ENCODE measurements at regions not wholly inside any gene's neighbourhood (a gene's known extent, or its start where the extent isn't known, plus 50 kb on each side); places are given as distances from the start of the nearest gene placed in this dataset.
"Not testable (repeated sequence)": the region's sequence is repeated elsewhere in the genome, so short reads cannot be mapped to it uniquely, and the experiment has no call there.

DNA sequence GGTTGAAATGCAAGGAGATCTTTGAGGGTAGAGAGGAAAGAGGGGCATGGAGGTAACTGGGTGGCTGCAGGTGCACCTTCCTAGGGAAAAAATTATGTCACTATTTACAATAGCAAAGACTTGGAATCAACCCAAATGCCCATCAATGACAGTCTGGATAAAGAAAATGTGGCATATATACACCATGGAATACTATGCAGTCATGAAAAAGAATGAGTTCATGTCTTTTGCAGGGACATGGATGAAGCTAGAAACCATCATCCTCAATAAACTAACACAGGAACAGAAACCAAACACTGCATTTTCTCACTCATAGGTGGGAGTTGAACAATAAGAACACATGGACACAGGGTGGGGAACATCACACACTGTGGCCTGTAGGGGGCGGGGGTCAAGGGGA is 243.4 kb upstream of the GHR start:
- not testable (repeated sequence) for DNase-seq; H3K27ac ChIP-seq (ENCODE audit: low read length); ATAC-seq (ENCODE audit: insufficient read depth, low read depth); H3K4me2 ChIP-seq (ENCODE audit: insufficient read depth, low read length); H3K9ac ChIP-seq (ENCODE audit: low read depth, low read length); H3K79me2 ChIP-seq (ENCODE audit: insufficient read depth, low read length); H3K4me1 ChIP-seq (ENCODE audit: insufficient read depth, low read length); H3K27me3 ChIP-seq (ENCODE audit: insufficient read depth, low read length, poor library complexity); H3K9me3 ChIP-seq (ENCODE audit: insufficient read depth, low read length, severe bottlenecking); H4K20me1 ChIP-seq (ENCODE audit: insufficient read depth, low read length); H2AFZ ChIP-seq (ENCODE audit: low read depth, low read length); H3K4me3 ChIP-seq (ENCODE audit: low read depth in 1 of 2, low read length in 2 of 2); H3K36me3 ChIP-seq (ENCODE audit: insufficient read depth, low read length)

DNA sequence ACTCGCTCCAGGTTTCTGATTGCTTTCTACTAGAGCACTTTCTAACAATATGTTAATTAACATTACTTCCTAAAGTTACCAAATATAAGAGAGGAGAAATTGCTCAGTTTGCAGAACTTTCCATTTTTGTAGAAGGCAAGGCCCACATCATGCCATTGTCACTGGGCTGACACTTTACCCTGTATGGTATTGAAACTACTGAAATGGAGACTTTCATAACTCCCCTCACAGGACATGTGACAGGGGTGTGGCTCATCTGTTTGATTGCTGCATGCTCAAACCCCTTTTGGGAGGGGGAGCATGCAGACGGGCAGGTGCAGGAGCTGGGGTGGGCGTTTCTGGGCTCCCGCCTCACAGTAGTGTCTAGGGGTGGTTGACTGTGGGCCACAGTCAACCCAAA is 206.3 kb upstream of the GHR start:
- H3K79me2 ChIP-seq (ENCODE audit: insufficient read depth, low read length) = no peaks in the 10 kb centered on the region
- H3K9me3 ChIP-seq (ENCODE audit: insufficient read depth, low read length, severe bottlenecking) = no peaks in the 10 kb centered on the region
- ATAC-seq (ENCODE audit: insufficient read depth, low read depth) (no peak), DNase-seq (no peak)
- no peaks in the 10 kb centered on the region for H3K36me3 ChIP-seq (ENCODE audit: insufficient read depth, low read length)
- TF ChIP-seq, protein P1, sequence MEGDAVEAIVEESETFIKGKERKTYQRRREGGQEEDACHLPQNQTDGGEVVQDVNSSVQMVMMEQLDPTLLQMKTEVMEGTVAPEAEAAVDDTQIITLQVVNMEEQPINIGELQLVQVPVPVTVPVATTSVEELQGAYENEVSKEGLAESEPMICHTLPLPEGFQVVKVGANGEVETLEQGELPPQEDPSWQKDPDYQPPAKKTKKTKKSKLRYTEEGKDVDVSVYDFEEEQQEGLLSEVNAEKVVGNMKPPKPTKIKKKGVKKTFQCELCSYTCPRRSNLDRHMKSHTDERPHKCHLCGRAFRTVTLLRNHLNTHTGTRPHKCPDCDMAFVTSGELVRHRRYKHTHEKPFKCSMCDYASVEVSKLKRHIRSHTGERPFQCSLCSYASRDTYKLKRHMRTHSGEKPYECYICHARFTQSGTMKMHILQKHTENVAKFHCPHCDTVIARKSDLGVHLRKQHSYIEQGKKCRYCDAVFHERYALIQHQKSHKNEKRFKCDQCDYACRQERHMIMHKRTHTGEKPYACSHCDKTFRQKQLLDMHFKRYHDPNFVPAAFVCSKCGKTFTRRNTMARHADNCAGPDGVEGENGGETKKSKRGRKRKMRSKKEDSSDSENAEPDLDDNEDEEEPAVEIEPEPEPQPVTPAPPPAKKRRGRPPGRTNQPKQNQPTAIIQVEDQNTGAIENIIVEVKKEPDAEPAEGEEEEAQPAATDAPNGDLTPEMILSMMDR (IDR thresholded peaks at IDR 0.05; ENCODE audit: borderline replicate concordance, extremely low read depth, low read length, poor library complexity, severe bottlenecking) = no peak
- no peak for TF ChIP-seq EZH2 (IDR thresholded peaks at IDR 0.05; ENCODE audit: borderline replicate concordance, low read depth, low read length, severe bottlenecking)
- H2AFZ ChIP-seq (ENCODE audit: low read depth, low read length) = no peak overlapping the region
- no peaks in the 10 kb centered on the region for H4K20me1 ChIP-seq (ENCODE audit: insufficient read depth, low read length)
- no peak overlapping the region for H3K4me3 ChIP-seq (ENCODE audit: low read depth in 1 of 2, low read length in 2 of 2)
- H3K27ac ChIP-seq (ENCODE audit: low read length) = no peak overlapping the region
- no peaks in the 10 kb centered on the region for H3K4me1 ChIP-seq (ENCODE audit: insufficient read depth, low read length)
- no peak overlapping the region for H3K4me2 ChIP-seq (ENCODE audit: insufficient read depth, low read length)
- H3K9ac ChIP-seq (ENCODE audit: low read depth, low read length) = no peak overlapping the region
- no peaks in the 10 kb centered on the region for H3K27me3 ChIP-seq (ENCODE audit: insufficient read depth, low read length, poor library complexity)

DNA sequence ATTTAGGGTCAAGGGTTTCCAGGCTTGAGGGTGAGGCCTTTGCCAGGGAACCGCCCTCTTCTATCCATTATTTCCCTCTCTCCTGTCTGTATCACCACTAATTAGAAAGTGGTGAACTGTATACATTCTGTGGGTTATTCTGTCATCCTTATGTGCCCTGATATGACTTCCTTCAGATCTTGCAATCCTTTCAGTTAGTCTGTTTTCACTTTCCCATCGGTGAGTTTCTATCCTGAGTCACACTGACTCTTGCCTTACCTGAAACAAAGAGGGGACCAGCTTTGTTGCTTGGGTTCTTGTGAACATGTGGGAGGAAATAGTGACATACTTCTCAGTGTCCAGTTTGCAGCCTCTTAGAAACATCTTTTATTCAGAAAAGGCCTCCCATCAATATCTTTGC is 205.4 kb upstream of the GHR start:
- ATAC-seq (ENCODE audit: insufficient read depth, low read depth) (no peak), DNase-seq (no peak)
- Histone ChIP-seq H3K9ac (ENCODE audit: low read depth, low read length) (no peak overlapping the region), H3K27ac (ENCODE audit: low read length) (no peak overlapping the region), H3K4me3 (ENCODE audit: low read depth in 1 of 2, low read length in 2 of 2) (no peak overlapping the region), H3K4me1 (ENCODE audit: insufficient read depth, low read length) (no peaks in the 10 kb centered on the region), H4K20me1 (ENCODE audit: insufficient read depth, low read length) (no peaks in the 10 kb centered on the region), H3K9me3 (ENCODE audit: insufficient read depth, low read length, severe bottlenecking) (no peaks in the 10 kb centered on the region), H3K27me3 (ENCODE audit: insufficient read depth, low read length, poor library complexity) (no peaks in the 10 kb centered on the region), H3K4me2 (ENCODE audit: insufficient read depth, low read length) (no peak overlapping the region), H3K79me2 (ENCODE audit: insufficient read depth, low read length) (no peaks in the 10 kb centered on the region), H3K36me3 (ENCODE audit: insufficient read depth, low read length) (no peaks in the 10 kb centered on the region), H2AFZ (ENCODE audit: low read depth, low read length) (no peak overlapping the region)
- TF ChIP-seq, protein P1 (IDR thresholded peaks at IDR 0.05; ENCODE audit: borderline replicate concordance, extremely low read depth, low read length, poor library complexity, severe bottlenecking) = no peak
- no peak for TF ChIP-seq EZH2 (IDR thresholded peaks at IDR 0.05; ENCODE audit: borderline replicate concordance, low read depth, low read length, severe bottlenecking)

DNA sequence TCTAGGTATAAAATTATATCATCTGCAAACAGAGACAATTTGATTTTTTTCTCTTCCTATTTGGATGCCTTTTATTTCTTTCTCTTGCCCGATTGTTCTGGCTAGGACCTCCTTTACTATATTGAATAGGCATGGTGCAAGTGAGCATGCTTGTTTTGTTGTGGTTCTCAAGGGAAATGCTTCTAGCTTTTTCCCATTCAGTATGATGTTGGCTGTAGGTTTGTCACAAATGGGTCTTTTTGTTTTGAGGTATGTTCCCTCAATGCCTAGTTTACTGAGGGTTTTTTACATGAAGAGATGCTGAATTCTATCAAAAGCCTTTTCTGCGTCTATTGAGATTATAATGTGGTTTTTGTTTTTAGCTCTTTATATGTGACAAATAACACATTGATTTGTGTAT is 198.2 kb upstream of the GHR start:
- Histone ChIP-seq H3K4me1 (ENCODE audit: insufficient read depth, low read length) (no peaks in the 10 kb centered on the region), H3K4me3 (ENCODE audit: low read depth in 1 of 2, low read length in 2 of 2) (no peak overlapping the region), H3K9me3 (ENCODE audit: insufficient read depth, low read length, severe bottlenecking) (no peaks in the 10 kb centered on the region), H3K9ac (ENCODE audit: low read depth, low read length) (no peak overlapping the region), H3K27me3 (ENCODE audit: insufficient read depth, low read length, poor library complexity) (no peaks in the 10 kb centered on the region), H3K79me2 (ENCODE audit: insufficient read depth, low read length) (no peaks in the 10 kb centered on the region), H3K36me3 (ENCODE audit: insufficient read depth, low read length) (no peaks in the 10 kb centered on the region), H4K20me1 (ENCODE audit: insufficient read depth, low read length) (no peaks in the 10 kb centered on the region), H3K27ac (ENCODE audit: low read length) (no peak overlapping the region), H2AFZ (ENCODE audit: low read depth, low read length) (no peak overlapping the region), H3K4me2 (ENCODE audit: insufficient read depth, low read length) (no peak overlapping the region)
- TF ChIP-seq EZH2 (IDR thresholded peaks at IDR 0.05; ENCODE audit: borderline replicate concordance, low read depth, low read length, severe bottlenecking) = no peak
- TF ChIP-seq, protein P1 (IDR thresholded peaks at IDR 0.05; ENCODE audit: borderline replicate concordance, extremely low read depth, low read length, poor library complexity, severe bottlenecking) = no peak
- ATAC-seq (ENCODE audit: insufficient read depth, low read depth) (no peak), DNase-seq (no peak)
